ENCODE measurements at regions not wholly inside any gene's neighbourhood (a gene's known extent, or its start where the extent isn't known, plus 50 kb on each side); places are given as distances from the start of the nearest gene placed in this dataset.

GRCh38 chr3:76986876-76987474 lies 52.9 kb upstream of the ROBO2 start:
- peak; percentile 34 for DNase-seq
- H3K9ac ChIP-seq, result no peak overlapping the region
- no peaks in the 10 kb centered on the region for H4K20me1 ChIP-seq (ENCODE audit: insufficient read depth)
- no peaks in the 10 kb centered on the region for H3K9me3 ChIP-seq
- H3K9me2 ChIP-seq, result 0 out of 2 replicates have a peak, but pooled peaks cover 4% of the 10 kb centered on the region
- 12% methylated on average over 11 of the region's 11 CpGs for WGBS (ENCODE audit: low lambda C conversion rate)
- no peak overlapping the region for H3K4me2 ChIP-seq
- no peaks in the 10 kb centered on the region; a peak in 1 of 4 replicates for H3K4me1 ChIP-seq (ENCODE audit: control insufficient read depth in 1 of 2, insufficient read depth in 2 of 2, low read depth in 1 of 2, low read length in 1 of 2)
- ChIA-PET POLR2A (no interaction called here), CTCF (interaction anchor here (0.8 to 1.7 kb wide), 4 partner anchors 8 to 51 kb away, joined by 3 to 6 read pairs (median 4); no protein-coding TSS in a partner anchor)
- H3F3A ChIP-seq (replicated peaks; ENCODE audit: insufficient read depth), result no peaks in the 10 kb centered on the region
- H3K79me2 ChIP-seq (ENCODE audit: insufficient read depth), result no peaks in the 10 kb centered on the region
- no peaks in the 10 kb centered on the region for H3K36me3 ChIP-seq (replicated peaks in 1 of 2; ENCODE audit: control insufficient read depth in 1 of 2, insufficient read depth in 2 of 2, low read length in 1 of 2)
- peak overlapping the region in 1 of 2 experiments; percentile 32; a peak in 3 of 4 replicates for H3K4me3 ChIP-seq (ENCODE audit: low read depth in 2 of 2, low read length in 1 of 2)
- no peak overlapping the region for H2AFZ ChIP-seq (ENCODE audit: low read depth)
- TF ChIP-seq GABPA (IDR thresholded peaks at IDR 0.05; ENCODE audit: low read depth) (no peak), GATA2 (CRISPR knock-in tag; IDR thresholded peaks at IDR 0.05) (peak; percentile 54), CTCF (IDR thresholded peaks at IDR 0.05) (no peak), RCOR1 (IDR thresholded peaks at IDR 0.05; ENCODE audit: low read length) (peak; percentile 40; the same call in 1 of the 2 replicates), USF2 (IDR thresholded peaks at IDR 0.05; ENCODE audit: borderline replicate concordance, low read depth, low read length) (no peak), SMC3 (IDR thresholded peaks at IDR 0.05; ENCODE audit: low read depth, low read length) (no peak), RAD21 (IDR thresholded peaks at IDR 0.05; ENCODE audit: low read length) (peak; percentile 33; the same call in 1 of the 2 replicates), FOSL2 (IDR thresholded peaks at IDR 0.05; ENCODE audit: borderline replicate concordance, low read depth) (no peak)
- no peaks in the 10 kb centered on the region for H3K27me3 ChIP-seq (ENCODE audit: insufficient read depth)
- peak overlapping the region in 1 of 2 experiments; percentile 34; a peak in 1 of 4 replicates for H3K27ac ChIP-seq (ENCODE audit: low read depth in 2 of 2, low read length in 1 of 2)

Small RNAs in the stretch of these regions (small RNA-seq; reads per million reads assigned to genes)
- gene RF00019, result 0 reads per million in 7 experiments
